Neural cell (in vitro differentiated cells): ENCODE measurements at regions not wholly inside any gene's neighbourhood (a gene's known extent, or its start where the extent isn't known, plus 50 kb on each side); places are given as distances from the start of the nearest gene placed in this dataset.

ENCODE experiments used
- H2AFZ ChIP-seq: fragments of 200-600, 300-800 bp; sonication (generic), shearing (Covaris generic); 2 replicates; pipeline ENCODE4 v1.6.0; 2014; ENCODE audit warnings: low read depth, mild to moderate bottlenecking, antibody characterized with exemption, low read length, moderate library complexity
- H3F3A ChIP-seq: fragments of 200-600 bp; shearing (Covaris generic); 2 replicates; pipeline ENCODE4 v1.6.1; 2016; ENCODE audit warnings: mild to moderate bottlenecking, moderate library complexity, mixed read lengths, antibody characterized with exemption, low read length; ENCODE audit not compliant: insufficient read depth, poor library complexity, severe bottlenecking
- H3K27ac ChIP-seq: fragments of 200-600, 300-800 bp; sonication (generic), shearing (Covaris generic); 2 replicates; pipeline ENCODE4 v1.5.1; 2014; ENCODE audit warnings: mild to moderate bottlenecking, low read length, moderate library complexity
- H3K27me3 ChIP-seq: fragments of 300-800, 200-600 bp; sonication (generic), shearing (Covaris generic); 2 replicates; pipeline ENCODE4 v1.6.0; 2014; ENCODE audit warnings: mild to moderate bottlenecking, low read depth, low read length, moderate library complexity; ENCODE audit not compliant: insufficient read depth
- H3K36me3 ChIP-seq: fragments of 300-800, 200-600 bp; sonication (generic), shearing (Covaris generic); 2 replicates; pipeline ENCODE4 v1.5.1; 2014; ENCODE audit warnings: mild to moderate bottlenecking, antibody characterized with exemption, low read length, moderate library complexity; ENCODE audit not compliant: insufficient read depth
- H3K4me2 ChIP-seq: fragments of 300-800, 200-600 bp; sonication (generic), shearing (Covaris generic); 2 replicates; pipeline ENCODE4 v1.6.0; 2014; ENCODE audit warnings: mild to moderate bottlenecking, low read length
- H3K4me3 ChIP-seq: fragments of 300-800, 200-600 bp; sonication (generic), shearing (Covaris generic); 2 replicates; pipeline ENCODE4 v1.5.1; 2014; ENCODE audit warnings: mild to moderate bottlenecking, low read length, moderate library complexity
- H3K79me2 ChIP-seq: fragments of 200-600 bp; shearing (Covaris generic); replicated peaks from 2 replicates; pipeline ENCODE4 v1.6.0; 2014; ENCODE audit warnings: mild to moderate bottlenecking, low read length, moderate library complexity; ENCODE audit not compliant: insufficient read depth
- H3K9ac ChIP-seq: fragments of 300-800, 200-600 bp; sonication (generic), shearing (Covaris generic); 2 replicates; pipeline ENCODE4 v1.6.1; 2016; ENCODE audit warnings: mild to moderate bottlenecking, low read length, mixed read lengths
- H3K9me2 ChIP-seq: fragments of 200-600 bp; shearing (Covaris generic); 2 replicates; pipeline ENCODE4 v1.6.1; 2016; ENCODE audit warnings: mild to moderate bottlenecking, low read length, mixed read lengths; ENCODE audit not compliant: insufficient read depth
- H3K9me3 ChIP-seq: fragments of 200-600, 300-800 bp; sonication (generic), shearing (Covaris generic); 2 replicates; pipeline ENCODE4 v1.6.1; 2016; ENCODE audit warnings: mild to moderate bottlenecking, mixed run types, low read length, moderate library complexity, mixed read lengths
- H4K20me1 ChIP-seq: fragments of 200-600 bp; shearing (Covaris generic); 2 replicates; pipeline ENCODE4 v1.6.1; 2016; ENCODE audit warnings: mild to moderate bottlenecking, mixed run types; ENCODE audit not compliant: insufficient read depth
- CTCF ChIP-seq: fragments of 450-650 bp; IDR thresholded peaks from 2 replicates; pipeline ENCODE4 v1.5.1; 2014; ENCODE audit warnings: antibody characterized with exemption, mild to moderate bottlenecking, moderate library complexity; ENCODE audit not compliant: poor library complexity, severe bottlenecking
- EP300 ChIP-seq: fragments of 450-650 bp; conservative IDR thresholded peaks from 2 replicates; pipeline ENCODE4 v1.6.1; 2014; ENCODE audit warnings: antibody characterized with exemption, mild to moderate bottlenecking, moderate library complexity; ENCODE audit not compliant: poor library complexity, severe bottlenecking
- EZH2 ChIP-seq: fragments of 200-600, 300-800 bp; shearing (Covaris generic), sonication (generic); IDR thresholded peaks from 2 replicates; pipeline ENCODE4 v1.6.1; 2014; ENCODE audit warnings: antibody characterized with exemption, low read length, borderline replicate concordance, mild to moderate bottlenecking; ENCODE audit not compliant: insufficient read depth, poor library complexity, severe bottlenecking
- MXI1 ChIP-seq: fragments of 450-650 bp; conservative IDR thresholded peaks from 2 replicates; pipeline ENCODE4 v1.6.1; 2014; ENCODE audit warnings: antibody characterized with exemption, mild to moderate bottlenecking; ENCODE audit not compliant: poor library complexity, severe bottlenecking
- POLR2AphosphoS5 ChIP-seq: IDR thresholded peaks from 2 replicates; pipeline ENCODE4 v1.6.1; 2012
- RAD21 ChIP-seq: fragments of 450-650 bp; conservative IDR thresholded peaks from 2 replicates; pipeline ENCODE4 v1.6.1; 2014; ENCODE audit warnings: antibody characterized with exemption, mild to moderate bottlenecking, moderate library complexity
- REST ChIP-seq: IDR thresholded peaks from 2 replicates; pipeline ENCODE4 v1.6.1; 2012; ENCODE audit warnings: borderline replicate concordance
- SMC3 ChIP-seq: fragments of 450-650 bp; conservative IDR thresholded peaks from 2 replicates; pipeline ENCODE4 v1.6.1; 2014; ENCODE audit warnings: antibody characterized with exemption, mild to moderate bottlenecking, moderate library complexity; ENCODE audit not compliant: poor library complexity
- TAF1 ChIP-seq: IDR thresholded peaks from 2 replicates; pipeline ENCODE4 v1.6.1; 2012; ENCODE audit warnings: low read depth

- H3K79me2 ChIP-seq: no peaks in the 10 kb centered on the region
- H3K27ac ChIP-seq: no peak overlapping the region
- no peak overlapping the region for H3K4me2 ChIP-seq
- no peaks in the 10 kb centered on the region for H3K27me3 ChIP-seq
- no peak overlapping the region for H3K9ac ChIP-seq
- no peaks in the 10 kb centered on the region for H4K20me1 ChIP-seq
- no peak for TF ChIP-seq REST
- no peak for TF ChIP-seq POLR2AphosphoS5
- no peak for TF ChIP-seq CTCF
- H3K36me3 ChIP-seq: no peaks in the 10 kb centered on the region
- no peaks in the 10 kb centered on the region for H3K9me2 ChIP-seq
- H3F3A ChIP-seq: no peaks in the 10 kb centered on the region
- no peak overlapping the region for H3K4me3 ChIP-seq
- no peaks in the 10 kb centered on the region for H3K9me3 ChIP-seq
- no peak overlapping the region for H2AFZ ChIP-seq
Measured at GRCh38 chr5:110082194-110082593, 392.5 kb downstream of the MAN2A1 start.

- H4K20me1 ChIP-seq: no peaks in the 10 kb centered on the region
- H3F3A ChIP-seq: no peaks in the 10 kb centered on the region
- no peaks in the 10 kb centered on the region for H3K79me2 ChIP-seq
- no peak overlapping the region for H3K4me3 ChIP-seq
- H3K9me2 ChIP-seq: no peaks in the 10 kb centered on the region
- TF ChIP-seq EZH2 (no peak), SMC3 (no peak), POLR2AphosphoS5 (no peak), MXI1 (no peak), REST (no peak), EP300 (no peak), CTCF (no peak), TAF1 (no peak), RAD21 (no peak)
- no peak overlapping the region for H3K4me2 ChIP-seq
- no peaks in the 10 kb centered on the region for H3K36me3 ChIP-seq
- H3K27me3 ChIP-seq: no peaks in the 10 kb centered on the region
- no peak overlapping the region for H2AFZ ChIP-seq
- H3K27ac ChIP-seq: no peak overlapping the region
- no peaks in the 10 kb centered on the region for H3K9me3 ChIP-seq
- H3K9ac ChIP-seq: no peak overlapping the region
Measured at GRCh38 chr5:110082863-110083262, 393.1 kb downstream of the MAN2A1 start.
